Head of caudate nucleus (tissue), 42 donors: ENCODE measurements at regions not wholly inside any gene's neighbourhood (a gene's known extent, or its start where the extent isn't known, plus 50 kb on each side); places are given as distances from the start of the nearest gene placed in this dataset.
A peak's percentile ranks its signal among the peaks of the same experiment; 100 is the strongest.
"Not testable (repeated sequence)": the region's sequence is repeated elsewhere in the genome, so short reads cannot be mapped to it uniquely, and the experiment has no call there.

Experiments
- DNase-seq, 42 donors: peaks; one replicate each; pipeline versions ENCODE4 v3.0.0 to v3.0.0-alpha.2; 2020 to 2021; ENCODE audit warnings: mixed read lengths in 7 of 42
- intact Hi-C: fragments of 100-400 bp; cut with DNase I; formaldehyde crosslinking; loops from one replicate; pipeline ENCODE4 v1.15.0; 2022

DNA sequence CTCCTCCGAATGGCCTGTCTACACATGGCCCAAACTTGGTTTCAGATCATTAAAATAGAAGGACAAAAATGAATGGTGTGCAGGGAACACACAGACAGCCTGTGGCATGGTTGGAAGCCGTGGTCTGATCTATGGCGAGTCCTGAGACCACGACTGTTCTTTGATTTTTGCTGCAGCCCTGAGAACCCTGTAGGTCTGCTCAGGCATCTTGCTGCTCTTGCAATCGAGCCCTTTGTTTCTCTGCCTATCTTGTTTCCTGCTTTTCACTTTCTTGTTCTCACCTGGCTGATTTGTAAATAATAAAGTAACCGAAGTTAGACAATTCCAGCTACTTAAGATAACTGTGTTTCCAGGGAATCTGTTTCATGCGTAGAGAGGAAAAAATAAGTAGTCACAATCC lies 54.1 kb upstream of the NBPF9 start:
- DNase-seq, intact Hi-C loops: not testable (repeated sequence)

DNA sequence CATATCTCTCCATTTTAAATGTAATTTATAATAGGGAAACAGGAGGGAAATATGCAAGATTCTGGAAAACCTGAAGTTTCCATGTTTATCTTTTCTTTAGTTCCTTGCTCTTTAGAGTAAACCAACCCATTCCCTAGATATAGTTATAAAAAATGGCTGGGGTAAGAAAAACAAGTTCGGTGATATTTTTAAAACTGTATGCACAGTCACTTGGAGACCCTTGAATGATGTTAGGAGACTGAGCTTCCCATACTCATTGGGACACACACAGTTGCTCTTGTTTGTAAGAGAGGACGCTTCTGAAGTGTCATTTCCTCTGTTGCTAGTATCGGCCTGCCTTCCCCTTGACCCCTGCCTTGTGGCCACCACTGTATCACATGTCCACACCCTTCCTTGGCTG lies 55.0 kb upstream of the NBPF9 start:
- DNase-seq, intact Hi-C loops: not testable (repeated sequence)

DNA sequence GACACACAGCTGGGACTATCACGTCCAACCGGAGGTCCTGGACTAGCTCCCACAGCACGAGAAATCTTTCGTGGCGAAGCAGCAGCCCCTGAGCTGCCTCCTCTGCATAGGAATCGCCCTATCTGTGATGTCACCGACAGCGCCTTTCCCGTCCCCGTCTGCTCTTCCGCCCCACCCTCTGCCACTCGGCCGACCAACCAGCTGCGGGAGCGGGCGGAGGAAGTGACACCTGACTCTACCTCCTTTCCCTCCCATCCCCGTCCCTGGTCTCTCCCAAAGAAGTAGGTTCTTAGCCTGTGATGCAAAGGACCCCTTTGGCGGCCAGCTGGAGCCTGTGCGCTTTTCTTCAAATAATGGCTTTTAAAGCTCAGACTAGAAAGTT lies 59.7 kb upstream of the NBPF9 start:
- DNase-seq, intact Hi-C loops: not testable (repeated sequence)

DNA sequence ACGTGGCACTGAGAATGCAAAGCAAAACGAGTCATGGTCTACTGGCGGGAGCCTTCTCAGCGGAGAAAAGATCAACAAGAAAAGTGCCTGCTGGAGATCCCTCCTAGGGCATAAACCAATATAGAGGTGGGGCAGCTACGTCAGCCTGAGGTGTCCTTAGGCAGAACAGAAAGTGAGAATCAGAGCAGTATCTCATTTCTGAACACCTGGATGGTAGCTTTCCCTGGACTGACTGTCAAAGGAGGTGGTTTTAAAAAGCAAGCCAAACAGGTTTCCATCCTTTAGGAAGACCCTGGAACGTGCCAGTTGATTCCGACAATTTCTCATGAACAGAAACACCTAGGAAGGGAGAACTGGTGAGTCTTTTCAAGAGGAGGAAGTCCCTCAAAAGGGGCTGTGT lies 71.4 kb upstream of the NBPF9 start:
- intact Hi-C loops, DNase-seq: not testable (repeated sequence)

DNA sequence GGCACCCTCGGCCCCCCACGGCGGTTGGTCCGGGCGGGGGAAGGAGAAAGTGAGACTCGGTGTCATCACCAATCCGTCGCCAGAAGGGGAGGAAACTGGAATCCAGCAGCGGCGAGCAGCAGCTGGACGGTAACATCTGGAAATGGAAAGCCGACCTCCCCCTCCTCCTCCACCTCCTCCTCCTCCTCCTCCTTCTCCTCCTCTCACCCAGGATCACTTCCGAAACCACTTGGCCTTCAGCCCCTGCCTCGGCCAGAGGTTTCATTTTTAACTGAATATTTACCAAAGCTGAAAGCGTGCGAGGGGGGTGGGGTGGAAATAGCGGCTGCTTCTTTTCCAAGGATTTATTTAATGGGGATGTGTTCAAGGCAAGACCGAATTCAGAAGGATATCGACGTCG lies 72.5 kb upstream of the NBPF9 start:
- intact Hi-C loops, result not testable (repeated sequence)
- peak in 16 of 42 donors; percentile 0 to 43 (median 14) for DNase-seq

DNA sequence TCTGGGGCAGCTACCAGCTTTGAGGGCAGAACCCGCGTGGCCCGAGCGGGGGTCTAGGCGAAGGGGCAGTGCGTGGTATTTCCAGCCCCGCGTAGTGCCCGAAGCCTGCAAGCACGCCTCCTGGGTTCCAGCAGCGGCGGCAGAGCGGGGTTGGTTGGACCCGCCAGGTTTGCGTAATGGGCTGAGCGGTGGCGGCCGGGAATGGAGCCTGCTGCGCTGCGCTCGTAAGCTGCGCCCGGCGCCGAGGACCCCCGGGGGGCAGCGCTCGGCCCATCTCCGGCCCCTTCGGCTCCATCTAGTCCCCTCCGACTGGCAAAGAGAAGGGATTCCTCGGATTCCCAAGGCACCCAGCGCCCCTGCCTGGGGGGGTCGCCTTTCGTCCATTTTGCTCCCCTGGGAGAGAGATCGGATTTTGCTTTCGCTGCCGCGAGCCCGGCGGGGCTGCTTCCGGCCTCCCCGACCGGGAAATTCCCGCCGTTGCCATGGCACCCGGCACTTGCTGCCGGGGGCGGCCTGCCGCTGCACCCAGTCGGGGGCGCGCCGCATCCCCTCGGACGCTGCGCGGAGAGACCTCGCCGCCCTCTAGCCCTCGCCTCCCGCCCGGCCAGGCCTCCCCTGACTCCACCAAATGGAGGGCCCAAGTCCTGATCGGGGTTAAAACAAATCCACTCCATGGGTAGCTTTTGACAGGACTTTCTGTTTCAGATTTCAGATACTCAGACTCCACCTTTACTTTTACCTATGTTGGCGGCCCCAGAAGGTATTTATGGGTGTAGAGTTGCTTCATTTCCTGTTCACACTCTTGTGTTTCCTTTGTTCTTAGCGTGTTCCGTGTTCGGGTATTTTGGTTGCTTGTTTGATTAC lies 73.3 kb upstream of the NBPF9 start:
- intact Hi-C loops, result not testable (repeated sequence)
- DNase-seq, result peak; percentile 11 to 80 (median 49)

DNA sequence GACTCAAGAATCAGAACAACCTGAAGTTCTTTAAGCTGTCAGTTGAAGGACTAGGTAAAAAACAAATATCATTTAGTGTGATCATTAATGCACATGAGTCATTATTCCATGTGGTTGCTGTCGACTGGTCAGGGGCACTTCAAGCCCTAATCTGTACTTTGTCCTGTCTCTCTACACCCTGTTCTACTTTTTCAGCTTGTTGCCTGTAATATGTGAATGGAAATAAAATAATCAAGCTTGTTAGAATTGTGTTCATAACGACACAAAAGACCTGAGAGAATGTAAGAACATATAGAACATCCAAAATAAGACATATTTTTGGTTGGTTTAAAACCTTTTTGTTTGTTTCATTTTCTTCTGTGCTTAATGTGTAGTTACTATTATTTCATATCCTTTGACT lies 87.4 kb upstream of the NBPF9 start:
- DNase-seq, intact Hi-C loops: not testable (repeated sequence)

DNA sequence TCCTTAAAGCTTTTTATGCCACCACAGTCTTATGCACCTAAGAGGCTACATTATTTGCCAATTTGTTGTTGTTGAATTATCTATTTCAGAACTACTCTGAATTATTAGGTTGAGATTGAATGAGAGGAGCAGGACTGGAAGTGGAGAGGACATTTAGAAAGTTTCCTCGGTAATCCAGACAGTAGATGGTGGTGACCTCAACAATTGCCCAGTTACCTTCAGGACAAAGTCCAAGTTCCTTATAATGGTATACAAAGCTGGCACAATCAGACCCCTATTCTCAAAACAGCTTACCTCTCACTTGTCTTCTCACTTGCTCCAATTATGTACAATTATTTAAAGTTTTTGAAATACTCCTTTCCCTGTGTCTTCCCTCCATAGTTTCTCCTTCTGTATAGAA lies 93.3 kb upstream of the NBPF9 start:
- intact Hi-C loops, result not testable (repeated sequence)

DNA sequence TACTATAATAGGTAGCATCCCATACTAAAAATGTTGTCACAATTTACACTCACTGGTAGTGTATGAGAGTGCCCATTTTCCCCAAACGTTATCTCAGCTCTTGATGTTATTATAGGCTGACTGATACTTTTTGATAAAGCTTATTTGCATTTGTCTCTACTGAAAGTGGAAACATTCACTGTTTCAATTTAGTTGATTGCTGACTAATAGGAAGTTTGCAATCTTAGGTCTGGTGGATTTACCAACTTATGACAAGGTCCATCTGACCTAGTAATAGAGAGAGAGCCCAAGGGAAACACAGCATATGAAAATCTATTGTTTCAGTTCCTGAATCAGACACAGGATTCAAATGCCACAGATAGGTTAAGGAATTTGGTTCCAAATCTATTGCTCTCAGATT lies 97.2 kb upstream of the NBPF9 start:
- intact Hi-C loops, DNase-seq: not testable (repeated sequence)

More for the DNA sequence above, 93.3 kb upstream of the NBPF9 start:
- not testable (repeated sequence) for DNase-seq

DNA sequence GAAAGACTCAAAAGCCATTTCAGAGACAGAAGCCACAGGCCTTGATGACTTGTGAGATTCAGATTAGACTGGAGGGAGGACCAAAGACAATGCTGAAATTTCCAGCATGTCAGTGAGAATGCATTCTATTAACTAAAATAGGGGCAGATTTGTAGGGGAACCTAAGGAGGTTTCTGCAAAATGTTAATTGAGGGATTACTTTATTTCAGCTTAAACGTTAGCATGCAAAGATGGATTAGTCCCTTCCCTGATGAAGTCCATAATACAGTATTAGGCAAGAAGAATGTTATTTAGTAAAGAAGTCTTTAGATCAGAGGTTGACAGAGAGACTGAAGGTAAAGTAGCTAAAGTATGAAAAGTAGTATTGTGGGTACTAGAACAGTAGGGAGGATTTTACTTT lies 98.9 kb upstream of the NBPF9 start:
- intact Hi-C loops, DNase-seq: not testable (repeated sequence)

DNA sequence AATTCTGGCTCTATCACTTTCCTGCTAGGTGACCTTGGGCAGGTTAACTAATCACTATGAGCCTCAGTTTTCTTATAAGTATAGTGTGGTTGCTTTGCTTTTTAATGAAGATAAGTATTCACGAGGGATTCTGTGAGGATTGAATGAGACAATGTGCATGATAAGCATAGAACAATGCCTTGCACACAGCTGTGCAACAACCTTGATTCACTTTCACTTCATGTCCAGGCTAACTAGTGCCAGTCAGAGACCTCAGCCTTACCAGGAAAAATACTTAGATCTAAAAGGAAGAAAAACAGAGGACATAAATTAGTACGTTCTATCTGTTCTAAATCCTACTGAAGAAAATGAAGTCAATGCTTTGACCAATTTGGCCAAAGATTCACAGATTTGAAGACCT lies 101.0 kb upstream of the NBPF9 start:
- intact Hi-C loops, result not testable (repeated sequence)
- peak in 1 of 42 donors; percentile 31 for DNase-seq

DNA sequence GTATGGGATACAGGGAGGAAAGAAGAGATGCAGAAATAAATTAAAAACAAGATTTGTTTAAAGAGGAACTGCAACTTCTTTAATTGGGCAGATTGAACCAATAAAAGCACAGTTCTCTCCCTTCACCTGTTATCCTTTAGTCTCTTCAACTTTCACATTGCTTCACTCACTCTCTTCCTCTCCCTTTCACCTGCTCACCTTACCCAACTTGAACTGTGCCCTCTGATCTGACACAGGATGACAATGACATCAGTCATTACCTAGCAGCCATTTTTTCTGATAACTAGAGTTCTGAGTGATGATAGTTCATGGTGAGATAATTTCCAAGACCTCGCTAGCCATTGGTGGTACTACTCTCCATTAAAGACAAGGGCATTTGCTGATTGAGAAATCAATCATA lies 105.5 kb upstream of the NBPF9 start:
- intact Hi-C loops, DNase-seq: not testable (repeated sequence)

DNA sequence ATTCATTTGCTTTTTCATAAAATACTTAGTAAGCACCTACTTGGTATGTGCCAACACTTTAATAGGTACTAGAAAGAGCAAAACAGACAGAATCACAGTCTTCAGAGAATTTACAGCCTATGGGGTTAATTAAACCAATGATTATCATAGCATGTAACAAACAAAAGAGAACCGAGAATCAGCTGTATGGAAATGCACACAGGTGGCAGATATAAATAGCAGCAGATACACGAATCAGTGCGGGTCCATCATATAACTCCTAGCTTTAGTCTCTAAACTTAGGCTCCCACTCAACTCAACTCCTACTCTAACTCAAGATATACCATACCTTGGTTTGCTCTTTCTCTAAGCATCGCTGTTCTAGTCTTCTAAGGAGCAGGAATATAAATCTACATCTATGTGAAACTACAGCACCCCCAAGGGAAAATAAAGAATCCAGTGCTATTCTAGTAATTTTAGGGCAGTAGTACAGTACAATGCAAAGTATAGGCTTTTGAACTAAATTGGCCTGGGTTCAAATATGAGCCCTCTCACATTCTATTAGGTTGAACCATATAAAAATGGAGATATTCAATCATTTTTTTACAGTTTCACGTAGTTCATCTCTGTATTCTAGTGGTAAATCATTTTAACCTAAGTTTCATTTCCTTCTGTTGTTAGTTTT lies 108.5 kb upstream of the NBPF9 start:
- DNase-seq, intact Hi-C loops: not testable (repeated sequence)

DNA sequence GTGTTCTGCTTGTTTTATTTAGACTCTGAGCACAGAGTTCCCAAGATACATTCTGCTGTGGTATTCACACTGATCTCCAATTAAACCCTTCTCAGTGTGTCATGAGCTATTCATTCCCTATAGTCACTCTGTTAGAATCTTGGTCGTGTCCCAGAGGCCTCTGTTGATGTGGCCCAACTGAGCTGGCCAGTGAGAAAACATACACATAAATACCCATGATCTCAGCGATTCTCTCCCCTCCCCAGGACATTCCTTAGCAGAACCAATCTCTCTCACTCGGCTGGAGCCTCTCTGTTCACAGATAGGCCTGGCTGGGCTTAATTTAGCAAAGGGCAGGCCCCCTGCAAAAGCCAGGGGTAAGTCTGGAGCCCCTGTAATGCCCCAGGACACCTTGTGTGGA lies 109.6 kb upstream of the NBPF9 start:
- intact Hi-C loops, DNase-seq: not testable (repeated sequence)

DNA sequence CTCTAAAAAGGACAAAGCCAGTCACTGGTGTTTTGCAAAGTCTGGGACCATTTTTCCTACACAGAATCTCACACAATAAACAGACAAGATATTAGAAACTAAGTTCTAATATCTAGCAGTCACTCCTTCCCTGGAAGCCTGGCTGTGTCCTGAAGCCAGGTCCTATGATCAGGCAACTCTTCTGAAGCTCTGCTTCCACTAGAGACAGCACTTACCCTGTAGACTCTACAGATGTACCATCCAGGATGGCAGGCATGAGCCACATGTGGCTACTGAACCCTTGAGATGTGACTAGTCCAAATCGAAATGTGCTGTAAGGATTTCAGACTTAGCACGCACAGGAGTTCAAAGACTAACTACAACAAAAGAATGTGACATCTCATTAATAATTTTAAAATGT lies 110.3 kb upstream of the NBPF9 start:
- DNase-seq, result not testable (repeated sequence)

DNA sequence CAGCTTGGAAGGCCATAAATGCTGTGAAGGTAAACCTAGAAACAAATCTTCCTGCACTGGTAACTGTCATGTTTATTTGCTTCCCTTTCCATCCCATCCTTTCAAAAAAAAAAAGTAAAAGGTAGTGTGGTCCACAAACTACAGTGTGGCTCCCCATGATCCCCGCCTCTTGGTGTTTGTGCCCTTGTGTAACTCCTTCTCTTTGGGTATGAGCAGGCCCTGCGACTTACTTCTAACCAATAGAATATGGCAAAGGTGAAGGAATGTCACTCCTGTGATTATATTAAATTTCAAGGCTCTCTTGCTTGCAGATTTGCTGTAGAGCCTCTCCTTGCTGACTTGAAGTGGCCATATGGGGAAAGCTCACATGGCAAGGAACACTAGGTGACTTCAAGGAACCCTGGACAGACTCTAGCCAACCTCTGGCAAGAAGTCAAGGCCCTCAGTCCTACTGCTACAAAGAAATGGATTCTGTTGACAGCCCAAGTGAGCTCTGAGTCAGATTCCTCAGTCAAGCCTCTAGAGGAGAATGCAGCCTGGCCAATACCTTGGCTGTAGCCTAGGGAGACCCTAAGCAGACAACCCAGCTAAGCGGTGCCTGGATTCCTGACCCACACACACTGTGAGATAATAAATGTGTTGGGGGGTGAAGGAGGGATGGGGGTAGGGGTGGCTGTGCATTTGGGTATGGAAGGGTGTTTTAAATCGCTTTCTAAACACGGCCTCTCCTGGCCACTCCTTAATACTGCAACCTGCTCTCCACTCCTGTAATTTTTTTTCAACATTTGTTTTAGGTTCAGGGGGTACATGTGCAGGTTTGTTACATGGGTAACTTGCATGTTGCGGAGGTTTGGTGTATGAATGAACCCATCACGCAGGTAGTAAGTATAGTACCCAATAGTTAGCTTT lies 115.0 kb upstream of the NBPF9 start:
- DNase-seq, intact Hi-C loops: not testable (repeated sequence)

More for the DNA sequence above, 110.3 kb upstream of the NBPF9 start:
- intact Hi-C loops, result not testable (repeated sequence)

DNA sequence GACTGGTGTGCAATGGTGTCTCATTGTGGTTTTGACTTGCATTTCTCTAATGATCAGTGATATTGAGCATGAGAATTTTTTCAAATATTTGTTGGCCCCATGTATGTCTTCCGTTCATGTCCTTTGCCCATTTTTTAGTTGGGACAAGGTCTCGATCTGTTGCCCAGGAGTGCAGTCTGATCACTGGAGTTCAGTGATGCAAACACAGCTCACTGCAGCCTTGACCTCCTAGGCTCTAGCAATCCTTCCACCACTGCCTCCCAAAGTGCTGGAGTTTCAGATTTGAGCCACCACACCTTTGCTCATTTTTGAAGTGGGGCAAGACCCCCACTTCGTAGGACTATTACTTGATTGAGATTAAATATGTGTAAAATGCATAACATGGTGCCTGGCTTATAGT lies 116.2 kb upstream of the NBPF9 start:
- intact Hi-C loops, DNase-seq: not testable (repeated sequence)

DNA sequence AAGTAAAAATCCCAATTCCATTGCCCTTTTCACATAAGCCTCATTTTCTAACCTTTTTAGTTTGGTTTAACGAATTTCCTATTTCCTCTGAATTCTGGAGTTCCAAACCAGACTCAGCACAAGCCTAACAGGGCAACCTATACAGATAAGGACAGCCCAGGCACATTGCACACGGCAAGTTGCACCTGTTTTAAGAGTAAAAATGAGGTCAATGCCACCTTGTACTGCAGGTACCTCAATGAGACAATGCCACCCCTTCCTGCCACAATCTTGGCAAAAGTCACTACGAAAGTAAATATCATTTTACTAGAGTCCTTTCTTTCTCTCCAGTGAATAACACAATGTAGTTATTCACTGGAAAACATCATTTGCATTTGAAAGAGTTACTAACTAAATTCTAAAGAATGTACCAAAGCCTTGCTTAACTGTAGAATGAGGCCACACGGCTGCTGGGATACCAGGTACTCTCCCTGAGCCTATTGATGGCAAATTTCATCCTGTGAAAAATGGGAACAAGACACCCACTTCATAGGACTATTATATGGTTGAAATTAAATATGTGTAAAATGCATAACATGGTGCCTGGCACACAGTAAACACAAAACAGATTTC lies 117.2 kb upstream of the NBPF9 start:
- intact Hi-C loops, result not testable (repeated sequence)

More for the DNA sequence above, 117.2 kb upstream of the NBPF9 start:
- not testable (repeated sequence) for DNase-seq
